ENCODE measurements at regions not wholly inside any gene's neighbourhood (a gene's known extent, or its start where the extent isn't known, plus 50 kb on each side); places are given as distances from the start of the nearest gene placed in this dataset.

DNA sequence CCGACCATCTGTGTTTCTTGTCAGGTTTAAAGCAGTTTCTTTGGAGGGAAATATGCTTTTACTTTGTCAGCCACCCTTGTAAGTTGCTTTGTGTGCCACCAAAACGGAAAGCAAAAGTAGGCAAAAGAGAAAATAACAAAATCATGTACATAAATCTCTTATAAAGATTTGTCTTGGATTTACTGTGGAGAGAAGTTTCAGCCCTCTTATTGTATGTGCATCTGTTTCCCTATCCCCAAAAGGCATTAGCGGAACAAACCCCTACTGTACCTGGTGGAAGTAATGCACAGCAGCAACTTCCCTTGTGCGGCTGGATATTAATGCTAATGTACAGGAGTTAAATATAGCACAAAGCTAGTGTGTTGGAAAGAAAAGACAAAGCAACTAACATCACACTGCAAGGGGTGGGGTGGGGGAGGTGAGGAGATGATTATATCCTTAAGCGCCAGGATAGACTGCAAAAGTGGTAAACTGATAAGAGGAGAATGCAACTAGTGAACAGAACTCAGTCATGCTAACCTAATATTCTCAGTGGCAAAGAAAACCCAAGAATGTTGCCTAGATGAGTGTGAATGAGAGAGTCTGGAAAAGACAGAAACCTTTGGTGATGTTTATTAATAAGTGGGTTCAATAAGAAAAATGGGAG lies 396.5 kb upstream of the MEF2C start:
- no peak for DNase-seq (ENCODE audit: low spot score)
- H3K4me1 Mint-ChIP-seq (ENCODE audit: low read depth), result no peaks in the 10 kb centered on the region
- no peaks in the 10 kb centered on the region for H3K36me3 Mint-ChIP-seq (ENCODE audit: low read depth)
- peaks cover 4% of the 10 kb centered on the region for H3K27me3 Mint-ChIP-seq (ENCODE audit: low read depth)
- H3K4me3 Mint-ChIP-seq (ENCODE audit: low read depth), result no peak overlapping the region
- intact Hi-C loops (cut with micrococcal nuclease), result no loop called here
- no peaks in the 10 kb centered on the region for H3K9me3 Mint-ChIP-seq
- H3K27ac Mint-ChIP-seq, result no peak overlapping the region

DNA sequence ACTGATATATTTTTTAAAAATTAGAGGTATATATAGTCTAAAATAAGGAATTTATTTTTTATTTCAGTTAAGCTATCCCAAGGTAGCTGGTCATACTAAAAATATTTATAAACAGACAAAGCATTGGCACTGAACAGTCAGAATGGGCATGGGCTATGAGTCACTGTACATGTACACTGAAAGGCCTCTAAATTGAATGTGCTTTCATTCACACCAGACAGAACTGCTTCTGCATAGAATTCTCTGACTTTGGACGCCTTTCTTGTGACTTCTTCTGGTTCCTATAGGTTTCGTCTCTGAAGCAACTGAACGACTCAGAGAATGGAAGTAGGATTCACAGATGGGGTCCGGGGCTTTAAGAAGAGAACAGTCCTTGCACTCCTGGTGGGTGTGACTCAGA lies 394.8 kb upstream of the MEF2C start:
- H3K9me3 Mint-ChIP-seq, result no peaks in the 10 kb centered on the region
- no peaks in the 10 kb centered on the region for H3K36me3 Mint-ChIP-seq (ENCODE audit: low read depth)
- no peak for DNase-seq (ENCODE audit: low spot score)
- no peak overlapping the region for H3K4me3 Mint-ChIP-seq (ENCODE audit: low read depth)
- intact Hi-C loops (cut with micrococcal nuclease), result no loop called here
- H3K27ac Mint-ChIP-seq, result no peak overlapping the region
- H3K27me3 Mint-ChIP-seq (ENCODE audit: low read depth), result peaks cover 4% of the 10 kb centered on the region
- H3K4me1 Mint-ChIP-seq (ENCODE audit: low read depth), result no peaks in the 10 kb centered on the region

DNA sequence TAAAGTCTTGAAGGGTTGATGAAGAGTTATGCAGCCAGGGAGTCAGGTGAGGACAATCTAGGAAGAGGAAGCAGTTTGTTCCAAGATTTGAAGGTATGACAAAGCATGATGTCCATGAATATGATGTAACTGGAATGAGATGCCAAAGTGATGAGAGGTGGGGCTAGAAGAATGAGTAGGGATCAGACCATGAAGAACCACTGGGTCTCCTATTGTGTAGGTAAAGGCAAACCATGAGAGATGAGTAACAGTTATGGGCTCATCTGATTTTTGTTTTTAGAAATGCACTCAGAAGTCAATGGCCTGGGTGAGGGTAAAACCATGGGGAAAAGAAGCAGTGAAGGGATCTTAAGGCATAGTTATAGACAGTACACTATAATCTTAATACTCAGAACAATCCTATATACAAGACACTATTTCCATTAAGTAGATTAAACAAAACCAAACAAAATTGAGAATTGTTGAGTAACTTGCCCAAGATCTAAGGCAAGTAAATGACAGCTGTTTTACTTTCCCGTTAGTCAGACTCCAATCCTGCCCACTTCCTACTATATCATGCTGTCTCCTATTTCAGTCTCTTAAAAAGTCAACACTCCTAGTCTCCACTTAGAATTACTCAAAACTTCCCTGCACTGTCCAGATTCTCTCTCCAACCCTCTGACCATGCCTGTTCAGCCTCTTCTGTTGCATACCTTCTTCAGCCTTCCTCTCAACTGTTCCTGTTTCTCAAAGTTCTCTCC lies 393.8 kb upstream of the MEF2C start:
- Mint-ChIP-seq H3K9me3 (no peaks in the 10 kb centered on the region), H3K4me1 (ENCODE audit: low read depth) (no peaks in the 10 kb centered on the region), H3K36me3 (ENCODE audit: low read depth) (no peaks in the 10 kb centered on the region)

DNA sequence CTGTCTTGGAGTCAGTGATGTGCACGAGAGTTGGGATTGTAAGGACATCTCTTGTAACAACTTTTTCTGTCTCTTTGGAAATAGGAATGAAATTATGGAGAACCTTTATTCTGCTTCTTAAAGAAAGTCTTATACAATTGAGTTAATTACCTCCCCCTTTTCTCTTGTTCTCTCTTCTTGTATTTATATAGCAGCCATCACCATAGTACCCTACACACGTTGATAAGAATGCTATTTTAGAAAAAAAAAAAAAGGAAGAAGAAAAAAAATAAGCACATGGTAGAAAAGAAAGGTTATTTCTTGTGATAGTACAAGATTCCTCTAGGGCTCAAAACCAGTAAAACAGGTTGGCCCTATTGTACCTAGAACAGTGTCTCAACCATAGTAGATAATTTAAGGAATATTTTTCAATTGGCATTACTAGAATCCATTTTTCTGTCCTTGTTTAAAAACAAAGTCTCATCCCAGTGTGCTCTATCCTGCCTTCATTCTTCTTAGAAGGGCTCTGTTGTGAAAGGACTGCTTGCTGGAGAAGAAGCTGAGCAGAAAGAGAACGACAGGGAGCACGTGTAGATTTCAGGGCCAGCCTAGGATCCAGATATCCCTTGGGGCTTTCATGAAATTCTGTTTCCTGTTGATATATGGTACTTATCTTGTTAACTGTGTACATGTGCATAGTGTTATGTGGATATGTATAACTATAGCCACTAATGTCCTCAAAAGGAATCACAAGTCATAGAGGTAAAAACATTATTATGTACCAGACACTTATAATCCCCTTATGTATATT lies 392.3 kb upstream of the MEF2C start:
- DNase-seq (ENCODE audit: low spot score), result no peak
- Mint-ChIP-seq H3K4me3 (ENCODE audit: low read depth) (no peak overlapping the region), H3K27me3 (ENCODE audit: low read depth) (peaks cover 4% of the 10 kb centered on the region), H3K4me1 (ENCODE audit: low read depth) (no peaks in the 10 kb centered on the region), H3K36me3 (ENCODE audit: low read depth) (no peaks in the 10 kb centered on the region), H3K9me3 (no peaks in the 10 kb centered on the region), H3K27ac (no peak overlapping the region)
- intact Hi-C loops (cut with micrococcal nuclease), result no loop called here

More for the DNA sequence above, 393.8 kb upstream of the MEF2C start:
- intact Hi-C loops (cut with micrococcal nuclease), result no loop called here
- Mint-ChIP-seq H3K27me3 (ENCODE audit: low read depth) (peaks cover 4% of the 10 kb centered on the region), H3K4me3 (ENCODE audit: low read depth) (no peak overlapping the region), H3K27ac (no peak overlapping the region)
- DNase-seq (ENCODE audit: low spot score), result no peak

DNA sequence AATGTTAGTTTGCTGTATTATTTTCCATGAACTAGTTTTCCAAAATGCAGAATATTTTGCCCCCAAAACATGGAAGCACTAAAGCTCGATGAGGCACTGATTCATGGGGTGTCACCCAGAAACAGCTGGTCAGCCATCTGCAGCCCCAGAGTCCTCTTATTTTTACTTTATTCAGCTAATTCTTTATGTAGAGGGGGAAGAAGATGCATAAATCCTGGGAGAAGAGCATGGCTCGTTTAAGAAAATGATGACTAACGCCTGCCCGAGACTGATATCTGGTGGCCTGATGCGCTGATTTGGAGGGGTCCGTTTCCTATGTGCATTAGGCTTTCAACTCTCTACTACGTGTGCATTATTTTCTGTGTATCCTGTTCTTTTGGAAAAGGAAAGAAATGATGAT lies 390.3 kb upstream of the MEF2C start:
- H3K27me3 Mint-ChIP-seq (ENCODE audit: low read depth), result peaks cover 4% of the 10 kb centered on the region
- intact Hi-C loops (cut with micrococcal nuclease), result no loop called here
- DNase-seq (ENCODE audit: low spot score), result no peak
- no peaks in the 10 kb centered on the region for H3K36me3 Mint-ChIP-seq (ENCODE audit: low read depth)
- H3K4me3 Mint-ChIP-seq (ENCODE audit: low read depth), result no peak overlapping the region
- H3K9me3 Mint-ChIP-seq, result no peaks in the 10 kb centered on the region
- no peak overlapping the region for H3K27ac Mint-ChIP-seq
- H3K4me1 Mint-ChIP-seq (ENCODE audit: low read depth), result no peaks in the 10 kb centered on the region

DNA sequence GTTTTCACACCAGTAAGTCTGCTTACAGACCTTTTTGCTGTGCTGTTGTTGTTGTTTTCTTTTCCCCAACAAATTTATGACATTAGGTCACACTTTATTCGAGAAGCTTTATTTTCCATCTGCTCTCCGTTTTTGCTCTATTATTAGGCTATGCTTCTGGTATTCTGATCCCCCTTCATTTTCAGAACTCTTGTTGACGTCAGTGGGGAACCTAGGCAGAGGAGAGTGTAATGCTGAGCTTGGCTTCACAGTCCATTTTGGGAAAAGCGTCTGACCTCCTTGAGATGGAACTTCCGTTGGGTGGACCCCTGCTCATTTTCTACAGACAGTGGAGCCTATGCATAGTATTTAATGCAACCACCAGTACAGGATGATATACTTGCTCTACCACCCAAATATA lies 387.9 kb upstream of the MEF2C start:
- Mint-ChIP-seq H3K9me3 (no peaks in the 10 kb centered on the region), H3K36me3 (ENCODE audit: low read depth) (no peaks in the 10 kb centered on the region), H3K27me3 (ENCODE audit: low read depth) (peaks cover 2% of the 10 kb centered on the region), H3K4me3 (ENCODE audit: low read depth) (no peak overlapping the region), H3K27ac (no peak overlapping the region), H3K4me1 (ENCODE audit: low read depth) (no peaks in the 10 kb centered on the region)
- no peak for DNase-seq (ENCODE audit: low spot score)
- intact Hi-C loops (cut with micrococcal nuclease), result no loop called here

DNA sequence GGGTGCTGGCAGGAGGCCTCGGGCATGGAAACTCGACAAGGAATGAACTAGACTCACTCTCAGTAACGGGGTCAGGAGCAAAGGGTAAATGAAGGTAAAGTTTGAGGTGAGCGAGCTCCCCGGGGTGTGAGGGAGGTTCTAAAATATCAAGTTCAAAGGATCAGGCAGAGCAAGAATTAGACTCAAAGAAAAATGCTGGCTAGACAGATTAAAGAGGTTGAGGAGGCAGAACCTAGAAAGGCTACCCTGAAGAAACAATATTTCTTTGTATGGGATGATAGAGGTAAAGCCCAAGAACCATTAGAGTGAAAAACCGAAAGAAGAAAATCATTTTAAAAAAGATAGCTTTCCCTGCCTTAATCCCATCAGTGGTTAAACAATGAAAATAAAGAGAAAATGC lies 386.7 kb upstream of the MEF2C start:
- peaks cover under 1% of the 10 kb centered on the region for H3K27me3 Mint-ChIP-seq (ENCODE audit: low read depth)
- no peak for DNase-seq (ENCODE audit: low spot score)
- intact Hi-C loops (cut with micrococcal nuclease), result no loop called here
- H3K4me3 Mint-ChIP-seq (ENCODE audit: low read depth), result no peak overlapping the region
- no peaks in the 10 kb centered on the region for H3K4me1 Mint-ChIP-seq (ENCODE audit: low read depth)
- no peak overlapping the region for H3K27ac Mint-ChIP-seq
- H3K9me3 Mint-ChIP-seq, result no peaks in the 10 kb centered on the region
- H3K36me3 Mint-ChIP-seq (ENCODE audit: low read depth), result no peaks in the 10 kb centered on the region

DNA sequence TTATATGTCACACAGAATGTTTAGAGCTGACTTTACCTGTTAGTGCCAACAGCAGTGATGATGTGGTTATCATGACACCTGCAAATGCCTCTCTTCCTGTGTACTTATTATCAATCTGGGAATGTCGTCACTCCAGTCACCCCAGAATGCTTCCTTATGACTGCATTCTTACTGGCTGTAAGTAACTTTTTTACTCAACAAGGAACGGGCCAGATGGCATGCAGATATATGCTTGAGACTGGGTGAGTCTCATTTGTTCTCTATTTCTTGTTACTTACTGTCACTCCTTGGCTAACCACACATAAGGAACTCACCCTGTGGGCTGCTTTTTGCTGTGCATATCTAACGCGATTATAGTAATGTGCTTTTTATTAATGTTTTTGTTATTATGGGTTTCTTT lies 385.5 kb upstream of the MEF2C start:
- Mint-ChIP-seq H3K27ac (no peak overlapping the region), H3K27me3 (ENCODE audit: low read depth) (no peaks in the 10 kb centered on the region), H3K4me3 (ENCODE audit: low read depth) (no peak overlapping the region), H3K4me1 (ENCODE audit: low read depth) (no peaks in the 10 kb centered on the region), H3K36me3 (ENCODE audit: low read depth) (no peaks in the 10 kb centered on the region), H3K9me3 (no peaks in the 10 kb centered on the region)
- intact Hi-C loops (cut with micrococcal nuclease), result no loop called here
- no peak for DNase-seq (ENCODE audit: low spot score)

DNA sequence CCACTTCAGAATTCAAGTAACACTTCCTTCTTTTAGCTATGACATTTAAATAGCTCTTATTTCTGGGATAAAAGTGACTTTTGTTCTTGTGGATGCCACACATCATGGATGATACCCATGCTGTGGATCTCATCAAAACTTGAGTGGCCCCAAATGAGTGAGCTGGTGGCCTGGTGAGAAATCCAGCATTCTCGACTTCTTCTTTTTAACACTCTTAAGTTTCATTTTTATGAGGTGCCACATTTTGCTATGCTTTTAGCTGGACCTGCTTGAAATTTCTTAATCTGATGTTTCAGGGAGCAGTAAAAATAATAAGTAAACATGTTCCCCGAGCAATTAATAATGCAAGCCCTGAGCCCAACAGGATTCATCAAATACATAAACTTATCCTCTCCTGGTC lies 384.8 kb upstream of the MEF2C start:
- H3K36me3 Mint-ChIP-seq (ENCODE audit: low read depth), result no peaks in the 10 kb centered on the region
- H3K27me3 Mint-ChIP-seq (ENCODE audit: low read depth), result no peaks in the 10 kb centered on the region
- no peak for DNase-seq (ENCODE audit: low spot score)
- H3K4me1 Mint-ChIP-seq (ENCODE audit: low read depth), result no peaks in the 10 kb centered on the region
- no peak overlapping the region for H3K27ac Mint-ChIP-seq
- no peaks in the 10 kb centered on the region for H3K9me3 Mint-ChIP-seq
- no peak overlapping the region for H3K4me3 Mint-ChIP-seq (ENCODE audit: low read depth)
- intact Hi-C loops (cut with micrococcal nuclease), result no loop called here

DNA sequence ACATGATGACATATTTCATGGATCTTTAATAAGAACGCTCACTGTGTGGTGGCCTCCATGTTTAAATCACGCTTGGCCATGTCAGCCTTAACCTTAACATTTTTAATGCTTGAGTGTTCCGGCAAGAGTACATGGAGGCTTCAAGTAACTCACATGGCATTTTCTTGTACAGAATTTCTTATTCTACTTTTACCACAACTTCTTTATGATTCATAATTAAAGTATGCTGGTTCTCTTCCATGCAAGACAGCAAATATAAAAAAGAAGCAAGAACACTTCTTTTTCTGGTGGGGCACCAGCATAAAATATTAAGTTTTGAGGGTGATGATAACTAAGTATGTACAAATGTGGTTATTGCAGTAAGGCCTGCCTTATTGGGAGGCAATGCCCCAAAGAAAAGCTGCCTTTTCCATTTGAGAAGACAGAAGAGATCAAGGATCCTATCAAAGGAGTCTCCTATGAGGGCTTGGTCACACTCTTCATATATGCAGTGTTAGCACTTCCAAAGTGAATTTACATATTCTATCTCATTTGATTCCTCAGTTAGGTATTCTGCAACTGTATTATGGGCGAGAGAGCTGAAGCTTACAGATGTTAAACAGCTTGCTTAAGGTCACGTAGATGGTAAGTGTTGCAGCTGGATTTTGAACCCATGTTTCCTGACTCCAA lies 382.7 kb upstream of the MEF2C start:
- no peaks in the 10 kb centered on the region for H3K36me3 Mint-ChIP-seq (ENCODE audit: low read depth)
- intact Hi-C loops (cut with micrococcal nuclease), result no loop called here

DNA sequence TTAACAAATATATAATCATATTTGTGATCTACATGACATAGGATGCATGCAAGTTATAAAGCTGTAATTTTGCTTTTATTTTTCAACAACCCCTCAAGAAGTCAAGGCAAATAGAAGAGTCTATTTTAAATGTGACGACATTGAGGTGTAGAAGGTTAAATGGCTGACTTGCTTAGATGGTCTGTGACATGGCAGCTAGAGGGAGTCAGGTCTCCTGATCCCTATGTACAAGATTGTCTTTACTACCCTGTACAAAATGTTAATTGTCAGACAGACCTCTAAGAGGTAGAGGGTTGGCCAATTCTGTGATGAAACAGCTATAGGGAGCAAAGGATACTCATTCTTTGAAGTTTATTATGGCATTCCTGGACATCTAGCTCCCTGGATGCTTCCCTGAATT lies 380.9 kb upstream of the MEF2C start:
- intact Hi-C loops (cut with micrococcal nuclease), result no loop called here
- H3K27ac Mint-ChIP-seq, result no peak overlapping the region
- H3K27me3 Mint-ChIP-seq (ENCODE audit: low read depth), result no peaks in the 10 kb centered on the region
- H3K36me3 Mint-ChIP-seq (ENCODE audit: low read depth), result no peaks in the 10 kb centered on the region
- no peak for DNase-seq (ENCODE audit: low spot score)
- no peaks in the 10 kb centered on the region for H3K4me1 Mint-ChIP-seq (ENCODE audit: low read depth)
- no peaks in the 10 kb centered on the region for H3K9me3 Mint-ChIP-seq
- no peak overlapping the region for H3K4me3 Mint-ChIP-seq (ENCODE audit: low read depth)

More for the DNA sequence above, 382.7 kb upstream of the MEF2C start:
- Mint-ChIP-seq H3K27ac (no peak overlapping the region), H3K27me3 (ENCODE audit: low read depth) (no peaks in the 10 kb centered on the region), H3K4me3 (ENCODE audit: low read depth) (no peak overlapping the region), H3K4me1 (ENCODE audit: low read depth) (no peaks in the 10 kb centered on the region), H3K9me3 (no peaks in the 10 kb centered on the region)
- DNase-seq (ENCODE audit: low spot score), result no peak

DNA sequence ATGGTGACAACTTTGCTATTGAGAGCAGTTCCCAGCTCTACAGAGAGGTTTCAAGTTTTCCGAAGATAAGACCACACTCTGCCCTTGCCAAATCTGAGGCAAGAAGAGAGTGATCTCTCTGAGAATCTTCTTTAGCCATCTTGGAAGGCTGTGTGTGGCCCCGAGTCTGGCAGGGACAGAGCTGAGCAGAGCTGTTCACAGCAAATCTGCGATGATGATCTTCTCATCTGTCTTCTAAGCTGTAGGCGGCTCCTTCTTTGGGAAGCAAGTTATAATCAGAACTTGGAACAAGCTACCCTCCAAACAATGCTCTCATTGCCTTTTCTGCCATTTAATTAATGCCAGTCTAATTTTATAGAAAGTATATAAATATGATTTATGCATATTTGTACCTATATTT lies 379.0 kb upstream of the MEF2C start:
- no peak overlapping the region for H3K27ac Mint-ChIP-seq
- no peaks in the 10 kb centered on the region for H3K9me3 Mint-ChIP-seq
- intact Hi-C loops (cut with micrococcal nuclease), result no loop called here
- no peaks in the 10 kb centered on the region for H3K27me3 Mint-ChIP-seq (ENCODE audit: low read depth)
- H3K36me3 Mint-ChIP-seq (ENCODE audit: low read depth), result no peaks in the 10 kb centered on the region
- H3K4me3 Mint-ChIP-seq (ENCODE audit: low read depth), result no peak overlapping the region
- no peaks in the 10 kb centered on the region for H3K4me1 Mint-ChIP-seq (ENCODE audit: low read depth)
- no peak for DNase-seq (ENCODE audit: low spot score)

DNA sequence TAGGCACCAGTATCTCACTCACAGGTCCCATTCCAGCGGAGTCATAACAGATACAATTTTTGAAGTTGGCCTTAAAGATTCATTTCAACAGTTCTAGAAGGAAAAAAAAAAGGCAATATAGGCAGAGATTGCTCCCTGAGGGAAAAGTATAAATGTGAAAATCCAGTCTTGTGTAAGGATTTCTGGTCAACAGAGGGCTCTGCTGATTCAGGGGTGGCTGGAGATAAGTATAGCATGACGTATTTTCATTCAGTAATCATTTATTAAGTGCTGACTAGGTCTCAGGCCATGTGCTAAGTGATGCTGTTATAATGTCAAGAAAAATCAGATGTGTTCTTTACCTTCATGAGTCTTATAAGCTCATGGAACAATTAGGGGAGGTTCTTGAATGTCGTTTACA lies 377.3 kb upstream of the MEF2C start:
- Mint-ChIP-seq H3K4me1 (ENCODE audit: low read depth) (no peaks in the 10 kb centered on the region), H3K36me3 (ENCODE audit: low read depth) (no peaks in the 10 kb centered on the region), H3K27me3 (ENCODE audit: low read depth) (no peaks in the 10 kb centered on the region), H3K9me3 (no peaks in the 10 kb centered on the region), H3K4me3 (ENCODE audit: low read depth) (no peak overlapping the region), H3K27ac (no peak overlapping the region)
- DNase-seq (ENCODE audit: low spot score), result no peak
- intact Hi-C loops (cut with micrococcal nuclease), result no loop called here

All from activated T-helper 2 cell treated with anti-CD3 and anti-CD28 coated beads, Interferon-gamma antibody, Interleukin-2, Interleukin-4, amounts not matched to agents 10 μg/mL and 5 μg/mL and 100 μg/mL, durations not matched to agents 14 hours and 24 hours and 36 hours (primary cell).